ENCODE measurements at regions not wholly inside any gene's neighbourhood (a gene's known extent, or its start where the extent isn't known, plus 50 kb on each side); places are given as distances from the start of the nearest gene placed in this dataset.
"Not testable (repeated sequence)": the region's sequence is repeated elsewhere in the genome, so short reads cannot be mapped to it uniquely, and the experiment has no call there.

GRCh38 chr4:169342906-169343564, 72.3 kb upstream of the SH3RF1 start:
- DNase-seq (ENCODE audit: low read depth) = peak; percentile 29

GRCh38 chr4:169342159-169342860, 71.6 kb upstream of the SH3RF1 start:
- DNase-seq (ENCODE audit: low read depth) = no peak

GRCh38 chr4:169341490-169341889, 70.7 kb upstream of the SH3RF1 start:
- peak; percentile 54 for DNase-seq (ENCODE audit: low read depth)

GRCh38 chr4:169340834-169341233, 70.1 kb upstream of the SH3RF1 start:
- no peak for DNase-seq (ENCODE audit: low read depth)

GRCh38 chr4:169338241-169338640, 67.5 kb upstream of the SH3RF1 start:
- peak; percentile 10 for DNase-seq (ENCODE audit: low read depth)

- peak; percentile 68 for DNase-seq (ENCODE audit: low read depth)
Observed at GRCh38 chr4:169337510-169337909, 66.8 kb upstream of the SH3RF1 start.

GRCh38 chr4:169335331-169335730, 64.6 kb upstream of the SH3RF1 start:
- DNase-seq (ENCODE audit: low read depth) = peak; percentile 38

GRCh38 chr4:169334335-169334734, 63.6 kb upstream of the SH3RF1 start:
- DNase-seq (ENCODE audit: low read depth) = no peak

- no peak for DNase-seq (ENCODE audit: low read depth)
Observed at GRCh38 chr4:169333265-169333664, 62.5 kb upstream of the SH3RF1 start.

GRCh38 chr4:169332583-169332982, 61.8 kb upstream of the SH3RF1 start:
- DNase-seq (ENCODE audit: low read depth) = no peak

- no peak for DNase-seq (ENCODE audit: low read depth)
Observed at GRCh38 chr4:169330811-169331210, 60.1 kb upstream of the SH3RF1 start.

GRCh38 chr4:169330095-169330494, 59.3 kb upstream of the SH3RF1 start:
- no peak for DNase-seq (ENCODE audit: low read depth)

- DNase-seq (ENCODE audit: low read depth) = no peak
Observed at GRCh38 chr4:169327951-169328350, 57.2 kb upstream of the SH3RF1 start.

GRCh38 chr4:169323925-169324324, 53.2 kb upstream of the SH3RF1 start:
- not testable (repeated sequence) for DNase-seq (ENCODE audit: low read depth)

GRCh38 chr4:169322833-169323232, 52.1 kb upstream of the SH3RF1 start:
- not testable (repeated sequence) for DNase-seq (ENCODE audit: low read depth)
